ENCODE measurements at regions not wholly inside any gene's neighbourhood (a gene's known extent, or its start where the extent isn't known, plus 50 kb on each side); places are given as distances from the start of the nearest gene placed in this dataset.

- Histone ChIP-seq H3K36me3 (ENCODE audit: control insufficient read depth, insufficient read depth, low read length) (no peaks in the 10 kb centered on the region), H3K4me3 (ENCODE audit: low read depth, low read length) (no peak overlapping the region), H3K27me3 (ENCODE audit: control insufficient read depth, insufficient read depth, low read length) (peaks cover 3% of the 10 kb centered on the region)
- no peak for TF ChIP-seq CTCF (IDR thresholded peaks at IDR 0.05; ENCODE audit: insufficient read depth, low read length, severe bottlenecking)
- DNase-seq (ENCODE audit: low read depth) (no peak), FAIRE-seq (no peak)
Measured at GRCh38 chr14:65937079-65937959, 524.8 kb downstream of the FUT8 start.

- peaks cover 3% of the 10 kb centered on the region for H3K27me3 ChIP-seq (ENCODE audit: control insufficient read depth, insufficient read depth, low read length)
- no peak overlapping the region for H3K4me3 ChIP-seq (ENCODE audit: low read depth, low read length)
- FAIRE-seq: no peak
- TF ChIP-seq CTCF (IDR thresholded peaks at IDR 0.05; ENCODE audit: insufficient read depth, low read length, severe bottlenecking): no peak
- no peaks in the 10 kb centered on the region for H3K36me3 ChIP-seq (ENCODE audit: control insufficient read depth, insufficient read depth, low read length)
- no peak for DNase-seq (ENCODE audit: low read depth)
Measured at GRCh38 chr14:65937960-65938316, 525.4 kb downstream of the FUT8 start.

GRCh38 chr14:65938738-65939137 lies 526.2 kb downstream of the FUT8 start:
- Histone ChIP-seq H3K27me3 (ENCODE audit: control insufficient read depth, insufficient read depth, low read length) (peaks cover 3% of the 10 kb centered on the region), H3K36me3 (ENCODE audit: control insufficient read depth, insufficient read depth, low read length) (no peaks in the 10 kb centered on the region), H3K4me3 (ENCODE audit: low read depth, low read length) (no peak overlapping the region)
- DNase-seq (ENCODE audit: low read depth) (no peak), FAIRE-seq (no peak)
- TF ChIP-seq CTCF (IDR thresholded peaks at IDR 0.05; ENCODE audit: insufficient read depth, low read length, severe bottlenecking): no peak

- Histone ChIP-seq H3K27me3 (ENCODE audit: control insufficient read depth, insufficient read depth, low read length) (peaks cover 3% of the 10 kb centered on the region), H3K4me3 (ENCODE audit: low read depth, low read length) (no peak overlapping the region), H3K36me3 (ENCODE audit: control insufficient read depth, insufficient read depth, low read length) (no peaks in the 10 kb centered on the region)
- FAIRE-seq: no peak
- DNase-seq (ENCODE audit: low read depth): no peak
- no peak for TF ChIP-seq CTCF (IDR thresholded peaks at IDR 0.05; ENCODE audit: insufficient read depth, low read length, severe bottlenecking)
Measured at GRCh38 chr14:65939184-65939583, 526.7 kb downstream of the FUT8 start.

- H3K4me3 ChIP-seq (ENCODE audit: low read depth, low read length): no peak overlapping the region
- peak; percentile 16 for DNase-seq (ENCODE audit: low read depth)
- TF ChIP-seq CTCF (IDR thresholded peaks at IDR 0.05; ENCODE audit: insufficient read depth, low read length, severe bottlenecking): no peak
- no peak for FAIRE-seq
- H3K36me3 ChIP-seq (ENCODE audit: control insufficient read depth, insufficient read depth, low read length): no peaks in the 10 kb centered on the region
- peaks cover 3% of the 10 kb centered on the region for H3K27me3 ChIP-seq (ENCODE audit: control insufficient read depth, insufficient read depth, low read length)
Measured at GRCh38 chr14:65940056-65940735, 527.7 kb downstream of the FUT8 start.

All from bronchial epithelial cell (primary cell).